Activated CD8-positive, alpha-beta memory T cell treated with anti-CD3 and anti-CD28 coated beads for 36 hours (primary cell): ENCODE measurements at regions not wholly inside any gene's neighbourhood (a gene's known extent, or its start where the extent isn't known, plus 50 kb on each side); places are given as distances from the start of the nearest gene placed in this dataset.

ENCODE experiments used
- CTCF ChIA-PET: fragments of 350-600 bp; sonication (Branson Sonifier 250); formaldehyde crosslinking; loops from one replicate; lab custom pipeline; 2021; ENCODE audit warnings: antibody characterized with exemption; lab: Charles Lee
- POLR2A ChIA-PET: fragments of 350-600 bp; sonication (Branson Sonifier 250); formaldehyde crosslinking; loops from one replicate; lab custom pipeline; 2021; ENCODE audit warnings: antibody characterized with exemption; lab: Charles Lee

DNA sequence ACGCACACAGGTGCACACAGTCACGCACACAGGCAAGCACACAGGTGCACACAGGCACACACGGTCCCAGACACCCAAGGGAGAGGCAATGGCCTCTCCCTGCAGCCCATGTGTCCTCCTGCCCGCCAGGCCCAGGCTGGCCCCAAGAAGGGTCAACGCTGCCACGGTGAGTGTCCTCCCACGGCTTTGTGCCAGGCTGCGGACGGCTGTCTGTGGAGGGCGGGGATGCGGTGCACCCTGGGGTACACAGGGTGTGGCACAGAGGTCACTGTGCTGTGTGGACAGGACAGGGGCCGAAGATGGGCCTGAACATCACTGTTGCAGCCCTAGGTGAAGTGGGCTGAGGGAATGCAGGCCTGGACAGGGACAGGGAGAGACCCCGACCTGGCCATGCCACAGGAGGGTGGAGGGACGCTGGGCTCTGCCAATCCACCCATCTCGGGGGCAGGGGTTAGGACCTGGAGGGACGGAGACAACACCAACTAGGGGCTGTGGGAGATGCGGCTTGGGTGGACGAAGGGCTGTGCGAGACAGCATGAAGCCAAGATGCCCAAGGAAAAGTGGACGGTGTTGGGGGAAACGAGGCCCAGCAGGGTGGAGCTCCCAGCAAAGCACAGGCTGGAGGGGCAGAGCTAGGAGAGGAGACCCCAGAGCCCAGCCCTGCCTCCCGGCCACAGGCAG, 523.8 kb downstream of the BRD1 start:
- POLR2A ChIA-PET: no interaction called here
- CTCF ChIA-PET: interaction anchor here (1.7 to 2.2 kb wide), 2 partner anchors 8 to 257 kb away, joined by 5 to 10 read pairs; no protein-coding TSS in a partner anchor

GRCh38 chr22:49303061-49303735, 524.5 kb downstream of the BRD1 start:
- CTCF ChIA-PET: no interaction called here
- POLR2A ChIA-PET: no interaction called here

DNA sequence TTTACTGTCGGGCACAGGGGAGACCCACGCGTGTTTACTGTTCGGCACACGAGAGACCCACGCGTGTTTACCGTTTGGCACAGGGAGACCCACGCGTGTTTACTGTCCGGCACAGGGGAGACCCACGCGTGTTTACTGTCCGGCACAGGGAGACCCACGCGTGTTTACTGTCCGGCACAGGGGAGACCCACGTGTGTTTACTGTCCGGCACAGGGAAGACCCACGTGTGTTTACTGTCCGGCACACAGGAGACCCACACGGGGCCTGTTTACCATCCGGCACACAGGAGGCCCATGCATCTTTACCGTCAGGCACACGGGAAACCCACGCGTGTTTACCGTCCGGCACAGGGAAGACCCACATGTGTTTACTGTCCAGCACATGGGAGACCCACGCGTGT, 525.1 kb downstream of the BRD1 start:
- CTCF ChIA-PET: no interaction called here
- POLR2A ChIA-PET: no interaction called here

GRCh38 chr22:49302150-49302460, 525.6 kb downstream of the BRD1 start:
- CTCF ChIA-PET: no interaction called here
- POLR2A ChIA-PET: no interaction called here

DNA sequence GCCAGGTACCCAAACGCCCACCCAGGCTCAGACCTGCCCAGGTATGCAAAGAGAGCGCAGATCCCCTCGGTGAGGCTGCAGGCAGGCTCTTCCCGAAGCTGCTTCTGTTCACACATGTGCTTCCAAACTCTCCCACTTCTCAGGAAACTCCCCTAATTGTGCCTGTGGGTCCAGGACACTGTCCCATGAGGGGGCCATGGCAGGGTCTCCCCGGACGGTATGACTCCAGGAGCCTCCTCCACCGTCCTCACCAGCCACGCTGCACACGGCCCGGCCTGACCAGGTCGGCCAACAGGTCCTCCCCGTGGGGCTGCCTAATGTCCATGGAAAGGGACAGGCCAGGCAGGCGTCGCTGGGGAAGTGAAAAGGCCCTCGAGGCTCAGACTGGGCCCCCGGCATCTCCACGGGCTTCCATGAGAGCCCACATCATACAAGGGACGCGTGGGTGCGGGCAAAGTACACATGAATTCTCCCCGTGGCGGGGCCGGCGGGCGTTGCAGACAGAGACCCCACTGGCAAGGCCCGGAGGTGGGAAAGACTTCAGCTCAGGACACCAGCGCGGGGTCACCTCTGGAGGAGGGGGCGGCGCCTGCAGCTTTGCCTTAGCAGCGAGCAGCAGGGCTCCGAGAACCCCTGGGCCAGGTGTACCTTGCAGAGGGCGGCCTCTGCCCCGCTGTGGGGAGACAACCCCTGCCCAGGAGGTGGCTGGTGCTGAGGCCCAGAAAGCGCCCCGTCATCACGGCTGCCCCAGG, 526.1 kb downstream of the BRD1 start:
- POLR2A ChIA-PET: no interaction called here

DNA sequence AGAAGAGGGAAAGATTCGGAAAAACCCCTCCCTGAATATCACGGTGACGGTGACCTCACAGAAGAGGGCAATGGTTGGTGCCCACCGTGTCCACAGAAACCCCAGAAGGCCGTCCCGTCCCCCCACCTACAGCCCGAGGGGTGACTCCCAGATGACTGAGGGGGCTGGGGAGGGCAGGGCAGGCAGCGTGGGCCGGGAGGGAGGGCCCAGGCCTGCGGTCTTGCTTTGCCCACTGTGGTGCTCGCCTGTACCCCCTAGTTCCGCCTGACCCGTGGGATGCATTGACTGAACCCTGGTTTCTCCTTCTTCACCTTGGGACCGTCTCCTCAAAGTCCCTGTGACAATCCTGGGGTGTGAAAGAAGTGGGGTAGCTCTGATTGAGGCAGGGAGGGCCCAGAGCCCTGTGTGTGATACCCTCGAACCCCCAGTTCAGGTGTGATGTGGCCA, 526.7 kb downstream of the BRD1 start:
- POLR2A ChIA-PET: no interaction called here
- CTCF ChIA-PET: no interaction called here

More for the DNA sequence above, 526.1 kb downstream of the BRD1 start:
- CTCF ChIA-PET: no interaction called here

- POLR2A ChIA-PET: no interaction called here
- CTCF ChIA-PET: no interaction called here
Observed at GRCh38 chr22:49300241-49300640, 527.4 kb downstream of the BRD1 start.

GRCh38 chr22:49299821-49300231, 527.8 kb downstream of the BRD1 start:
- ChIA-PET CTCF (no interaction called here), POLR2A (no interaction called here)

DNA sequence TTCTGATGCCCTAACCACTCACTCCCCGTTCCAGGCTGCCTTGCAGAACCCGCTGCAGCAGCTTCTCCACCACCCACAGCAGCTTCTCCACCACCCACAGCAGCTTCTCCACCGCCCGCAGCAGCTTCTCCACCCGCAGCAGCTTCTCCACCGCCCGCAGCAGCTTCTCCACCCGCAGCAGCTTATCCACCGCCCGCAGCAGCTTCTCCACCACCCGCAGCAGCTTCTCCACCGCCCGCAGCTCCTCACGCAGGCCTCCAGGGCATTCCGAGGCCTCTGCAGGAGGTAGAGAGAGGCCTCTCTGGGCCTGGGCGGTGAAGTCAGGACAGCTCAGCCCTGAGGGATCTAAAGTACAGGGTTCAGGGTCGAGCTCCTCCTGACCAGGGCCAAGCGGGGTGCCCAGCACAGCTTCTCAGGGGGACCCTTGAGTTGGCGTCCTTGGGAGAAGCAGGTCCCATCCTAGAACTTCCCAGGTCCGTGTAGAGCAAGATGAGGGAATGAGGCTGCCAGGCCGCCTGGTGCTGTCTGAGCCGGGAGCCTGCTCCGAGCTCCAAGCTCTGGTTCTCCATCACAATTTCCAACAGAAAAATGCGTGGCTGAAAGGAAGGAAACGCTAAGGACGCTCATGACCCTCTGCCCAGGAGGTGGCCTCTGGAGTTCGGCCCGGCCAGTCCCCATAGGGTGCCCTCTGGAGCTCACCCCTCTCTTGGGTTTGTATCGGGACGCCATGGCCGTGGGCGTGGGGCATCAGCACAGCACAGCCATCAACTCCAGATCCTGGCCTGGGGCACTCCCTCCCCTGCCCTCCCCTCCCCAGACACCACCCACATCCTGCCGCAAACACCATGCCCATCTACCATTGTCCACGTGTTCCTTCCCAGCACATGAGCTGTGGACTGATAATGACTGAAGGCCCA, 528.6 kb downstream of the BRD1 start:
- ChIA-PET CTCF (no interaction called here), POLR2A (no interaction called here)

DNA sequence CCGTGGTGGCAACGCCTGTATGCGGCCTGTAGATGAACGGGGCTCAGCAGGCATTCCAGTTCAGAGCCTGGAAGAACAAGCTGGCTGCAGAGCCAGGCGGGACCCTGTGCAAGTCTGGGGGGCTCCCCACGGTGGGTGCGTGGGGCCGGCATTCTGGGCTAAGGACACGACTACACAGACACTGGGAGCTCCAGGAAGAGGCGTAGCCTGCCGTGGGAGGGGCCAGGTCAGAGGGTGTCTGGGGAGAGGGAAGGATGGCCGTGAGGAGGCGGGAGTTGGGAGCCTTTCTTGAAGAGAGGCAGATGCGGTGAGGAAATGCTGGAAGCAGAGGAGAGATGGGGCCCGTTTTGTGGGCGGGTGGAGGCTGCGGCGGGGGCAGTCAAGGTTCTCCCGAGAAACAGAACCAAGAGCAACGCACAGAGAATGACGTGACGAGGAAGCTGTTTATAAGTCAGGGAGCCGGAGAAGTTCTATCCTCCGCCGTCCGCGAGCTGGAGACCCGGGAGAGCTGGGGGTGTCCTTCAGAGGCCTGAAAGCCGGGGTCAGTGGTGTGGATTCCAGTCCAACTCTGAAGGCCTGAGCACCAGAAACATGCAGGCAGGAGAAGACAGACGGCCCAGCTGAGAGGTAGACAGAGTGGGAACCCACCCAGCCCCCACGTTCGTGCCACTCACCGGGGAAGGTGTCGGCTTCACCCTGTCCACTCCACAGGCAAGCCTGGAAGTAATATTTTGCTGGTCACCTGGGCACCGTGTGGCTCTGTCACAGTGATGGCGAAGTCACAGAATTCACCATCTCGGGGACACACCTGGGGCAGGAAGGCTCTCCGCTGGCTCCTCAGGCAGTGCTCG, 529.6 kb downstream of the BRD1 start:
- POLR2A ChIA-PET: no interaction called here
- CTCF ChIA-PET: no interaction called here

- ChIA-PET CTCF (no interaction called here), POLR2A (no interaction called here)
Observed at GRCh38 chr22:49297286-49297870, 530.3 kb downstream of the BRD1 start.

DNA sequence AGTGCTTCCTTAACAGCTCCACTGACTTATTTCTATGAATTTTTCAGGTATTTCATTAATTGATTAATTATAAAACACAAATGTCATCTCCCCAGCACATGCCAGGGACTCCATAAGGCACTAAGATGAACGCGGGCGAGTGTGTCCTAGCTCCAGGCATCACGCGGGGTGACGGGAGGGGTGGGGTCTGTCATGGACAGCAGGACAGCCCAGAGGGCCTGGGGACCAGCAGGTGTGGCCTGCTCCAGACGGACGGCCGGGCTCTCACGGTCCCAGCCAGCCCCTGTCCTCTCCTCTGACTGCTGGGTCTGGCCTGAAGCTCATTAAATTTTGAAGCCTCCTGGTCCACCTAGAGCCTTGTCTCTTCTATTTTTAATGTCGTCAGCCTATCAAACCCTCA, 531.1 kb downstream of the BRD1 start:
- CTCF ChIA-PET: interaction anchor here (1.7 kb wide), 1 partner anchor 8 kb away, joined by 5 read pairs; no protein-coding TSS in a partner anchor

DNA sequence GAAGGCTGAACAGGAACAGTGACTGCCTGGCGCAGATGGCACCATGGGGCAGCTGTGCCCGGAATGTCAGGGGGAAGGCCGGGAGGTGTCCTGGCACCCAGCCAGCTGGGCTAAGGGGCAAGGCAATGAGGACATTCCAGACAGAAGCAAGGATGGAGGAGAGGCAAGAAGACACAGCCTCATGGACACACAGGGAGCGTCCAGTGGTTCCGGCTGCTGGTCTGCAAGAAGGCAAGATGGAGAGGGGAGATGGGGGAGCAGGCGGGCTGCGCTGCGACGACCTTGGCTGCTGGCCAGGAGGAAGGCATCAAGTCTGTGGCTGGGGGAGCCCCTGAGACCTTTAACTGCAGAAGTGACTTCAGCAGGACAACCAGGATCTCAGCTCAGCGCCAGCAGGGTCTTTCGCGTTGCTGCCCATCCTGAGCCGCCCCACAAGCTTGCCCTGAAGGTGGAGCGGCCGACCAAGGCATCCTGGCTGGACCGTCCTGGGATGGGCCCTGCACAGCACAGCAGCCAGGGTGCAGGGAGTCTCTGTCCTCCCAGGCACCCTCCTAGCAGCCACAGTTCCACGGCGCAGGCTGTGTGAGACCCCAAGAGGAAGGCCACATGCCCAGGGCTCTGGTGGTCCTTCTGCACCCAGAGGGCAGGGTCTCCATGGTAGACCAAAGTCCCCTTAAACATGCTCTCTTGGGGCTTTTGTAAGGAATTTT, 531.7 kb downstream of the BRD1 start:
- ChIA-PET CTCF (interaction anchor here (1.7 kb wide), 1 partner anchor 9 kb away, joined by 5 read pairs; no protein-coding TSS in a partner anchor), POLR2A (no interaction called here)

More for the DNA sequence above, 531.1 kb downstream of the BRD1 start:
- POLR2A ChIA-PET: no interaction called here

GRCh38 chr22:49295465-49295743, 532.3 kb downstream of the BRD1 start:
- ChIA-PET CTCF (interaction anchor here (1.7 kb wide), 1 partner anchor 9 kb away, joined by 5 read pairs; no protein-coding TSS in a partner anchor), POLR2A (no interaction called here)

GRCh38 chr22:49294656-49295464, 532.8 kb downstream of the BRD1 start:
- ChIA-PET POLR2A (no interaction called here), CTCF (interaction anchor here (1.7 kb wide), 1 partner anchor 10 kb away, joined by 5 read pairs; no protein-coding TSS in a partner anchor)

- ChIA-PET CTCF (no interaction called here), POLR2A (no interaction called here)
Observed at GRCh38 chr22:49292909-49293308, 534.8 kb downstream of the BRD1 start.

GRCh38 chr22:49291781-49292180, 535.9 kb downstream of the BRD1 start:
- ChIA-PET POLR2A (no interaction called here), CTCF (interaction anchor here (0.8 kb wide), 1 partner anchor 13 kb away, joined by 3 read pairs; no protein-coding TSS in a partner anchor)
